Glomerular endothelial cell (primary cell): ENCODE measurements at regions not wholly inside any gene's neighbourhood (a gene's known extent, or its start where the extent isn't known, plus 50 kb on each side); places are given as distances from the start of the nearest gene placed in this dataset.

ENCODE experiments used
- DNase-seq: peaks from one replicate; pipeline ENCODE4 v3.0.0-alpha.2; 2011; ENCODE audit warnings: low read depth, low spot score; ENCODE audit errors: extremely low read depth

DNA sequence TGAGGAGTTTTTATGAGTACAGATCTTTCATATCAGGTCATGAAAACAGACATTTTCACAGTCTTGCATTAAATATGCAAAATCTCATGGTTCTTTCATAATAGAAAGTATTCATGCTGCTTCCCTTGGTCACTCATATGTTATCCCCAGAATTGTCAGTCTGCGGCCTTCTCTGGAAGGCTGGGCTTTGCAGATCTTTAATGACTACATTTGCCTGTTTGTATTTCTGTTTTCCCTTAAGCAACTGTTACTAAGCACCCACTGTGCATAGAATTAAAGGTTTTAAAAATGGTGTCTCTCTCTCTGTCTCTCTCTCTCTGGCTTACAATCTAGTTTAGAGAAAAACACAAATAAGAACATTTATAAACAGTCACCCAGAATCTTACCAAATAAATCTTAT, 456.3 kb downstream of the RIT2 start:
- DNase-seq, result no peak

DNA sequence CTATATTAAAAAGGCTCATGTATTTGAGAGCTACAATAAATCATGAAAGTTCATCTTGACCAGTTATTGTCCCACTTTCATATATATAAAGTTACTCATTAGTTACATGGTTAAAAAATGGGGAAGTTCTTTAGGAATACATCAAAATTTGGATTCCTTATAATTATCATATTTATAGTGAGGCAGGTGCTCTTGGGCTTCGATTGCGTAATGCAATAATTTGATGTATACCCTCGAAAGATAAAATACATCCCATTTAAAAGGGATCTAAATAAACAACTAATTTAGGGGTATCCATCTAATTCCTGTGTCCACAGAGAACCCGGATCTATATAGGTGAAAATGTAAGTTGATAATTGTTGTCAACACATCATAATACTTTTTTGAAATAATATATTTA, 444.6 kb downstream of the RIT2 start:
- DNase-seq, result no peak

DNA sequence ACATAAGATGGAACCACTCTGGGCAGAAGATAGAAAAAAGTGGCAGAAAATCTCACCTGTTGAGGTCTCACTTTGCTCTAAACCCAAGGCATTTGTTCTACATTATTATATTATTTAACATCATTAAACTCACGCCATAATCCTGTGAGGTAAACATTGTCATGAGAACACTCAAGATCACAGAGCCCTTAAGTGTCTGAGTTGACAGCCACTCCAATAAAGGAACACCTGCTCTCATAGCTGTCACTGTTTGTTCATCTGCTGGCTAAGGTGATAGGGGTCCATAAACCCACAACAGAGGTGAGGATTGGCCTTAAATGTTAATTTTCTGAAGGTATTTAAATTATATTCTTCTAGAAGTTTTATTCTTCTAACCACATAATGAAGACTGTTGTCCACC, 439.7 kb downstream of the RIT2 start:
- no peak for DNase-seq

DNA sequence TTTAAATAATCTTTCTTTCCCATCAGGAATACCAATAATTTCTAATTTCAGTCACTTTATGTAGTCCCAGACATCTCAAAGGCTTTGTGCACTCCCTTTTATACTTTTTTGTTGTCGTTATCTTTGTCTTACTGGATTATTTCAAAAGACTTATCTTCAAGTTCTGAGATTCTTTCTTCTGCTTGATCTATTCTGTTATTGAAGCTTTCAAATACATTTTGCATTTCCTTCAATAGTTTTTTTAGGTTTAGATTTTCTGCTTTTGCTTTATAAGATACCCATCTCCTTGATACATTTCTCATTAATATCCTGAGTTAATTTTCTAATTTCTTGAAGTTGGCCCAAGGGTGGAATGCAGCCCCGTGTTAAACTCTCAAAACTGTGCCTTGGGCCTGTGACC, 432.4 kb downstream of the RIT2 start:
- no peak for DNase-seq

DNA sequence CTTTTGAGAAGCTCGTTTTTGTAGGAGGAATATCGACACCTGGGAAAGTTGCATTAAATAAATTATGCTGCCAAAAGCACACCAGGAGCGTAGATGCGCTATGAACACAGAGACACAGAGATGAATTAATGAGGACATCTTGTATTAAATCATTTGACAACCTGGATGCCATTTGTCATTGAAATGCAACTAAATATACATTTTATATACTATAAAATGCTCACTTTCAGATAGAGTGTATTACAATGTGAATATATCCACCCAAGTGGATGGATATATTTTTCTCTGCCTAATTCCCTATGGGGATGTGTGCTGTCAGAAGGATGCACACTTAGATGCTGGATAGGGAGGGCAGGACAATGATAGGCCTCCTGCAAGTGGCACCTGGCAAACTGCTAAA, 426.2 kb downstream of the RIT2 start:
- DNase-seq, result no peak
